Smooth muscle cell of the brain vasculature (primary cell): ENCODE measurements at regions not wholly inside any gene's neighbourhood (a gene's known extent, or its start where the extent isn't known, plus 50 kb on each side); places are given as distances from the start of the nearest gene placed in this dataset.
"Not testable (repeated sequence)": the region's sequence is repeated elsewhere in the genome, so short reads cannot be mapped to it uniquely, and the experiment has no call there.

Experiments
- DNase-seq: peaks from one replicate; pipeline ENCODE4 v3.0.0-alpha.2; 2012; ENCODE audit warnings: low read depth, low spot score

DNA sequence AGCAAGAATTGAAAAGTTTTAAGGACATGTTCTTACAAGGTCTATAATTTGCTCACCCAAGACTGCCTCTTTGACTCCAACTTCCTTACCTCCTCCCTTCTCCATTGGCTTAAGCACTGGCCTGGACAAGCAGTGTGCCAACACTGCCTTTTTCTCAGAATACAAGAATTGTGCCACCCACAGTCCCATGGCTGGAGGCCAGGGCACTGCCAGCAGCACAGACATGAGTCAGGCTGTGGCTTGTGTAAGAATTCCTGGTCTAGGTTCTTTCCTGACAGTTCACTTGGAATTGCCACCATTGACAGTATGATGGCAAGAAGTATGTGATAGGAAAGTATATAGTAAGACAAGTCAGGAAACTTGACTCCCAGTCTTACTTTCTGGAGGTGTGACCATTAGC is 202.7 kb upstream of the MARCKS start:
- DNase-seq = no peak

DNA sequence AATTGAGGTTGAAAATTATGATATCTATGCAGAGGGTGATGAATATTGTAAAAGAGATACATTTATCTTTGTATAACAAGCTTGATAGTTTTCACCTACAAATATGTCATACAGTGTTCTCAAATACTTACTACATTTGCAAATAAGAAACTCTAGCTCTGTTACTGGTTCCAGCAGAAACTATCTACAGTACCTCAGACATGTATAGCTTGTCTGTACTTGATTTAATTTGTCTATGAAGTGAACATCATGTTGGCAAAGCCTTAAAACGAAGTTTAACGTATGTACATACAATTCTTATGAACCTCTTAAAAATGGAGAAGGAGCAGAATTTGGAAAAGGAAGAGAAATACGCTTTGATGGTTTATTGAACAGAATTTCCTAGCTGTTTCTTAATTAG is 201.4 kb upstream of the MARCKS start:
- no peak for DNase-seq

DNA sequence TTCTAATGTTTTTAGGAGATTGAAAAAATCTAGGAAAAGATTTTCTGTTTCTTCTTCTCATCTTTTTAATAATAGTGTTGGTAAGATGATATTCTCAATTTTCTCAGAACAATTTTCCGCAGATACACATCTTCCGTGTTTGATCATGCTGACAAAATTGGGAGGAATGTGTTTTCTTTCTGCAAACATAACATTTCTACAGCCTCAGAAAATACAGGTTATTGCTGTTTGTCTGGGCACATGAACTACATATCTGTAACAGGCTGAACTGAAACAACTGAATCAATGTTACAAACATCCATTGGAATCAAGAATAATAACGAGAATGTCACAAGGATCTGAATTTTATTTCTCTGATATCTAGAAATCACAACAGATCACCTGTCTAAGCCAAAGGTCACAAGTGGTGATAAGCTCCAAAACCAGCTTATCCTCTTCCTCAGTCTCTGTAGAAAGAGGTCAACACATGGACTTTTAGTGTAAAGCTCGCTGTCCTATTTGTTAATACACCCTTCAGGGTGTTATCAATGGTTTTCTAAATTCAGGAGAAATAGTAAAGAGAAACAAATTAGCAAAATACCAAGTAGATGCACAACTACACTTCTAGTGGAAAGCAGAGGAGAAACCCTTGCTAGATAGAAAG is 197.3 kb upstream of the MARCKS start:
- DNase-seq = no peak

DNA sequence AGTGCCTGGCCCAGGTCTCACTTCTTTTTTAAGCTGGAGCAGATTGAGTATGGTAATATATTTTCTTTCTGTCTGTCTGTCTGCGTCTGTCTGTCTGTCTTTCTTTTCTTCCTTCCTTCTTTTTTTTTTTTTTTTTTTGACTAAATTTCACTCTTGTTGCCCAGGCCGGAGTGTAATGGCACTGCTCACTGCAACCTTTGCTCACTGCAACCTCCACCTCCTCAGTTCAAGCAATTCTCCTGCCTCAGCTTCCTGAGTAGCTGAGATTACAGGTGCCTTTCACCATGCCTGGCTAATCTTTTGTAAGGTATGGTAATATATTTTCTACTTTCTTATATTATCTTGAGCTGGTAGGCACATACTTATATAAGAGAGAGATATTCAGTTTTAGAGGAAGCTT is 196.3 kb upstream of the MARCKS start:
- DNase-seq = no peak

DNA sequence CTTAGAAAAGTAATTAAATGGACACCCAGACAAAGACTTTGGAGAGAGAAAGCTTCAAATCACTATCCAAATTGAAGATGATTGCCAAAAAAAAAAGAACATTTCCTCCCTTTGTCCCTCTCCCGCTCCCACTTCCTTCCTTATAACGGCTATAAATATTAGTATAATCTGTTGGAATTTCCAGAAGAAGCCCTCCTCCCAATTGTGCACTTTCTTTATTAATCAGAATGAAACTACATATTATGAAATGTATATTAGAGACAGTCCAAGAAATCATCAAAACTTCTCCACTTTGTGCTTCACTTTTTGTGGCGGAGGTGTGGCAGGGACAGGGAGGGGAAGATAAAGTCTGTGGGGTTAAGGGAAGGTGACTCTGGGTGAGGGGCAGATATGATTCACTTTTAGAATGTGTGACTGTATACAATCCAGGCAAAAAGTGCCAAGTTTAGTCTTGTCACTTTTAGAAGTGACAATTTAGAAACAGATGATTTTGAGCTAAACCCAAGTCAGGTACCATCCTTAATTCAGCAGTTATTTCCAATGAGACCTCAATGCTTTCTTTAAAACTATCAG is 195.0 kb upstream of the MARCKS start:
- no peak for DNase-seq

DNA sequence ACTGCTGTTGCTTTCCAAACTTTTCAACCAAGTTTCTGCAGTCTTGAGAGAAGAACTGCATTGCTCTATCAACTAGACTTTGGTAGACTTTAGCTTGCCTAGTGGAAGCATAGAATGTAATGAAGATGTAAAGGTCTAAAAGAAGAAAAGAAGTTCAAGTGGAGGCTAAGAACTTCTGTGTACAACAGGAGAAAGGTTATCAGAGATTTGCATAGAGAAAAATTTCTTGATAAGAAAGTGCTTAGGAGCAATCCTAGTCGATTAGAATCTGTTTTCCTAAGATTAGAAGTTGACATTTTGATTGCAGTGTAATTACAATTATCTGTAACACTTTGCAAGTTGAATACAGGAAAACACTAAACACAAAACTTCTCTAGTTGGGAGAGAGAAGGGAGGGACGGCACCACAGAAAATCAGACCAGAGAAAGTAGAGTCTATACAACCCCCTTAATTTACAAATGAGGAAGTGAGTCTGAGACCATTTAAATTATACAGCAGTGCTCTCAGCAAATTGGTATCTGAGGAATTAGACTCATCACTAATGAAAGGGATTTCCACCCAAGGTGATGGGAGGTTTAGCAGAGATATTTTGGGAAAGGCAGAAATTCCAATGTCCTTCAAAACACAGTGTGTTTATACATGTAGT is 194.3 kb upstream of the MARCKS start:
- DNase-seq = no peak

DNA sequence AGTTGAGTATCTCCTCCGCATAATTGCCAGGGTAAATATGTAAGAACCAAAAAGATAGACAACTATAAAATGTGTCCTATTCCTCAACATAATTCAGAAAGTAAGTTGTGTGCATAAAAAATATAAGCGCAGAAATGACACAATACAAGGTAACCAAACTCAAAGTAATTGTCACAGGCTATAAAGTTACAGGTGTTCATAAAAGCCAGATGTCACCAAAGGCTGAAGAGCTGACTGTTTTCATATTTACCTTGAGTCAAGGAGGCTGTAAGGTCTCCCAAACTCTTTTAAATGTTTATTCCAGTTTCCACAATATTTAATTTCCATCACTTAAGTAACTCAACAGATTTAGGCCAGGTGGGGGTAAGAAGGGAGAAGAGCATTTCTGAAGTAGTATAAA is 192.2 kb upstream of the MARCKS start:
- DNase-seq = no peak

DNA sequence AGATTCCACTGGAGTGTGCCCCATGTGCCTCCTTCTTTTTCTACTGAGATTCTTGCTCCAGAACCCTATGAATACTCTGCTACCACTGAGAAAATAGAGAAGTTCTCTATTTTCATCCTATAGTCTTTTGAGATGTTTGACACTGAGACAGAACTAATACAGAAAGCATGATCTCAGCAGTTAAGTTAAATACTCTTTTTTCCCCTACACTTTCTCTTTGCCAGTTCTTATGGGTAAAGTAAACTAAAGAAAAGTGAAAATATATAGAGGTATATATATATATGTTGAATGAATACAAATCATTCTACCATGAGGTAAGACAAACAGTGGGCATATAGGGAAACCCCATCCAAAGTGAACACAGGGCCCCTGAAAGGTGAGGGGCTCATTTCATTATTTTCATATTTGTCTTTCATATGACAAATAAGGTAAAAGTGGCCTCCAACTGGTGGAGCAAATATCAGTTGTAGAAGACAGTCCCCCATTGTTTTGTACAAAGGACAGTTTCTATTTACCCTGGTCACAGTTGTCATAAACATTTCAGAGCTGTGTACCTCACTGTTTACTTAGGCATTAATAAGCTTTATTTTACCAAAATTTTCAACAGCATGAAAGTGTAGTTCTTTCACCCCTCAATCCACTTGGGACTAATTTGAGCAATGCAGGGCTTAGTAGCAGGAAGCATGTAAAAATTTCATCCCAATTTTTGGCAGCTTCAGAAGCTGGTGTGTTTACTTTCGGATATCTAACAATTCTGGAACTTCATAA is 188.3 kb upstream of the MARCKS start:
- no peak for DNase-seq

DNA sequence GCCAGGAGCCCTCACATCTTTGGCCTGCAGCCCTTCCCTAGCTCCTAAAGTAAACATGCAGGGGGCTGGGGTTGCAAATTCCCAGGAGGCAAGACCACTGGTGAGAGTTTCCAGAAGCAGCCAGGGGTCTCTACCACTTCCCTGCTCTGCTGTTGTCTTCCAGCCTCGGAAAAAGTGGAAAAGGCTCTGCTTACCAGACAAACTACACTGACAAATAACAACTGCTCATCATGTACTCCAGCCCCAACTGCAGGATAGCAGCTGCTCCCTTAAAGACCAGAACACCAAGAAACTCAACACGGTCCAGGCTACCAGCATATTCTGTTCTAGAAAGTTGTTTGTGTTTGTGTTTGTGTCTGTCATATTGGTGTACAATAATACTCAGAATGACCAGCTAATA is 187.5 kb upstream of the MARCKS start:
- DNase-seq = no peak

DNA sequence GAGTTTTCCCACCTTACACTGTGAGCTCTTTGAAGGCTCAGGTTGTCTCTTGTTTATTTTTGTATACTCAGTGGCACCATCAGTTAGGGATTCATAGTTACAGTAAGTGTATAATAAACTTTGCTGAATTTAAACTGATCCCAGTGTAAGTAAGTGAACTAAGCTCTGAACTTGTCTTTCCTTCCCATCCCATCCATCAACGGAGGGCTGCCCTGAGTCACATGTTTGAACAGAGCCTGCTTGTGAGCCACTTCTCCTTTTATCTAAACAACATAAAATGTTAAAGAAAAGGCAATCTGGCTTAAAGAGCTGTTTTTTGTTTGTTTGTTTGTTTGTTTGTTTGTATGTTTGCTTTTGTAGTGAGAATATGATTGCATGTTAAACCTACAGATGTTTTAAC is 185.7 kb upstream of the MARCKS start:
- DNase-seq = no peak

DNA sequence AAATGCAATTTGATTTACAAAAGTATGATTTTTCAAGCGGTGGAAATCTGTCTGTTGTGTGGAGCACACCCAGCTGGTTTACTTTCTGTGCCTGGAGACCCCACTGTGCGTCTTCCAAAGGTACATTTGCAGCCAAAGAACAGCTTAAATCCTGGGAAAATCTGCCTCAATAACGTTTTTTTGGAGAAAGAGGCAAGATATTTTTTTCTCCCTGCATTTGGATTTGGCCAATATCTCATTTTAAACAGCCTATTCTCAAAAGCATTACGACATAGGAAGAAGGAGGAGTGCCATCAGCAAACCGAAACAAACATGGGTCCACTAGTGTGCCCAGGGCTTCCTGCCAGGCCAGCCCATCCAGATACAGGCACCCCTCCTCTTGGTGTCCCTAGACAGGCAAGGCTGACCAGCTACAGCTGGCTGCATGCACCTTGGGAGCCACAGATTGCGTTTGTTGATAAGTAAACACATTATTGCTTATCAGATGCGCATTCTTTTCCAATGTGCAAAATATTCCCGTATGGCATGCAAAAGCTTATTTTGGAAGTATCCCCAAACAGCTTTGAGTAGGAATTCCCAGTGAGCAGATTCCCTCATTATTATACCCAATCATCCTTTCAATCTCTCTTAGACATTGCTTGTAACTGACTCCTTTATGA is 184.5 kb upstream of the MARCKS start:
- no peak for DNase-seq

DNA sequence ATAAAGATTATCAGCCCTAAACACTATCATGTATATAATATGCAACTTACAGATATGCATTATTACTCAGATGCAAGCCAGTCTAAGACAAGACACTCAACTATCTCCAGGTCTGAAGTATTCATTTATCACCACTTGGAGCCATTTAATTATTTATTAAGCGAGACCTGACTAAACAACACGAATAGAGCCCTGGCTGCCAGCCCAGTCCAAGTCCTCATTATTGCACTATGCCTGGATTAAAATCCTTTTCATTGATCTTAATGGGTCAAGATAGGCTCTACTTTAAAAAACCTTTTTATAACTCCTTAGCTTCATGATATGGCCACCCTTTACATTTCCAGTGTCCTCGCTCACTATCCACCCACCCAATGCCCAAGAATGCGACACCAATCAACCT is 183.1 kb upstream of the MARCKS start:
- no peak for DNase-seq

DNA sequence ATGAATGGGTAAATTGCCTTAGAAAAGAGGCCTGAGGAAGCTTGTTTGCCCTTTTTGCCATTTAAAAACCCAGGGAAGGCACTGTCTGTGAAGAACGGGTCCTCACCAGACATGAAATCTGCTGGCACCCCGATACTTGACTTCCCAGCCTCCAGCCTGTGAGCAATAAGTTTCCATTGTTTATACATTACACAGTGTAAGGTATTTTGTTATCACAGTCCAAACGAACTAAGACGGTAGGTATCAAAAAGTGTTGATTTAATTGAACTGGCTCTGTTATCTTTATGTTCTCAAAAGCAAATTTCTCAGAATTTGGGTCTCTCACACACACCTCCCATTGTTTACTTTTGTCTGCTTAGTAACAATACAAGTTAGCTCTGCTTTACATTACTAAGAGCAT is 181.1 kb upstream of the MARCKS start:
- no peak for DNase-seq

DNA sequence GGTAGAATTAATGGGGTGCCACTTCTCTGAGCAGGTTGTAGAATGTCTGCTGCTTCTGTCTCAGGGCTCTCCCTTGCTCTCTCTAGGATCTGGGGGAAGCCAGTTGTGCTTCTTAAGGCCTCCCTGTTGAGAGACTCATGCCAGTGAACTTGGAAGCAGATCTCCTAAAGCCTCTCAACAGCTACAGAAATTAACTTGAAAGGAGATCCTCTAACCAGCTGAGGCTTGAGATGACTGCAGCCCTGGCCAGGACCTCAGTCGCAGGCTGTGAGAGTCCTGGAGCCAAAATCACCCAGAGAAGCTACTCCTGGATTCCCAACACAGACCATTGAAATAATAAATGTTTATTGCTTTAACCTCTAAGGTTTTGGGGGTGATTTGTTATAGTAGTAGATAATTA is 180.2 kb upstream of the MARCKS start:
- no peak for DNase-seq

DNA sequence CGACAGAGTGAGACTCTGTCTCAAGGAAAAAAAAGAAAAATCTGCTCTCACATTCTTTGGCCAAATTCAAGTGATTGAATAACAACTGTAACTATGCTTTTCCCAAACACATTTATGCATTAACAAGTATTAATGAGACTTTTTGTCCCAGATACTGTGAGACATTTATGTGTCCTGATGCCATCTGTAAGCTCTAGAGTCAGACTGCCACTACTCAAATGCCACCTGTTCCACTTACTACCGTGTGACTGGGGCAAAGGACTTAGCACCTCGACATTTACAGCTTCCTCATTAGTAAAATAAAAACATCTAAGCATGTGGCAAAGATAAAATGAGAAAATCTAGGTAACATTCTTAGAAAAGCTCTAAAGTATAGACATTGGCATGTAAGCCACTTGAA is 178.1 kb upstream of the MARCKS start:
- DNase-seq = no peak

DNA sequence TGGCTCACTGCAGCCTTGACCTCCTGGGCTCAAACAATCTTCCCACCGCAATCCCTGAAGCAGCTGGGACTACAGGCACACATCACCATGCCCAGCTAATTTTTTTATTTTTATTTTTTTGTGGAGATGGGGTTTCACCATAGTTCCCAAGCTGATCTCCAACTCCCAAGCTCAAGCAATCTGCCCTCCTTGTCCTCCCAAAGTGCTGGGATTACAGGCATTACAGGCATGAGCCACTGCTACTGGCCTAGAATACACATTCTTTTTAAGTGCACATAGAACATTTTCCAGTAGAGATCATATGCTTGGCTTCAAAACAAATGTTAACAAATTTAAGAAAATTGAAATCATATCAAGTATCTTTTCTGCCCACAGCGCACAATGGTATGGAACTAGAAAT is 176.8 kb upstream of the MARCKS start:
- DNase-seq = no peak

DNA sequence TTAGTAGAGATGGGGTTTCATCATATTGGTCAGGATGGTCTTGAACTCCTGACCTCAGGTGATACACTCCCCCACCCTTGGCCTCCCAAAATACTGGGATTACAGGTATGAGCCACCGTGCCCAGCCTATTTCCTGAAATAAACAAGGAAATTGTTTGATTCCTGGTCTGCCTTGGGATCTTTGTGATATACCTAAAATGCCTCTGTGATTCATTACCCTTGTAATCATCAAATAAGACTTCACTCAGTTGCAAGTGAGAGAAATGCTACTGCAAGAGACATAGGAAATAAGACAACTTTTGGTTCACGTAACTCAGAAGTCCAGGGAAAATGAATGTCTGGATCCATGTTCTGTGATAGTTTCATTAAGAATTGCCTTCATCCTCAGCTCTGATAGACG is 173.2 kb upstream of the MARCKS start:
- DNase-seq = no peak

DNA sequence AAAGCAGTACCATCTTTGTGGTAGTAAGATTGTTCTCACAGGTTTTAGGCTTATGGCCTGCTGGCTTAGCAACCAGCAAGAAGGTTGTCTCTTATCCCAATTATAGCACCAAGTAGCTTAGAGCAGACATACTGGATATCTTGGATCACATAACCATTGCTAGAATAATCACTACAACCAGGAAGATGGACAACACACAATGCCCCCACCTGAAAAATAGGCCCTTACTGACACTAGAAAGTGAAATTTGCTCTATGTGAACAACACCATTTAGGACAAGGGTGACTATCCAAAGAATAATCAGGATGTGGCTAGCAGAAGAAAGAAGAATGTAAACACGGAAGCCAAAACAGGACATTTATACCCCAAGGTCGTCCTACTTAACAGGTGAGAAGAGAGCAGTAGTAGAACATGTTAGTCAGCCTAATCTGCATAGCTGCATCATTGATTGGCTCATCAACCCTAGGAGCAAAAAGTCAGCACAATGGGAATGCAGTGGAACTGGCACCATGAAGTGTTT is 172.7 kb upstream of the MARCKS start:
- DNase-seq = no peak

DNA sequence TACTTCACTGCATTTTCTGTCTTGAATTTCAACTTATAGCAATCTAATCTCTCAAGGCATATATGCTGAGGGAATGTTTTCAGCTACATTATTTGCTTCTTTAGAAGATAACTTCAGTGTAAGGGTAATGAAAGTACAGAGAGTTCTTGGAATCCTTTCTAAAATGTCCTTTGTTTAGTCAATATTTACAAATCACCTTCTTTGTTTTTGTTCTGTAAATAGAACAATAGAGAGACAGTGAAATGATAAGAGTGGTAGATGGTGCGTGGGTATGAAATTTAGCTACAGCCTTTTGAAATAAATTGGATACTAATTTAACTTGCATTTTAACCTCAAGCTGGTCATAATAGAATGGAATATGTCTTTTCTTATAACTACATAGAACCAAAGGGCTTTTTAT is 171.1 kb upstream of the MARCKS start:
- no peak for DNase-seq

DNA sequence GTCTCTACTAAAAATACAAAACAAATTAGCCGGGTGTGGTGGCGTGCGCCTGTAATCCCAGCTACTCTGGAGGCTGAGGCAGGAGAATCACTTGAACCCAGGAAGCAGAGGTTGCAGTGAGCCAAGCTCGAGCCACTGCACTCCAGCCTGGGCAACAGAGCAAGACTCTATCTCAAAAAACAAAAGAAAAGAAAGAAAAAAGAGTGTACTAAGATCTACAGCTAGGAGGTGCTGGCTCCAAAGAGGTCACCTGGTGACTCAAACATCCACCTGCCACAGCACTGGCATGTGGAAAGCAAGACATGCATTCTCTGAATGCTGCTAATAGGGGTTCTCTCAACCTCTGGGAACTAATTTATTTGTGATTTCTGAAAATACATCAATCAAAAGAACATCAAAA is 167.5 kb upstream of the MARCKS start:
- DNase-seq = not testable (repeated sequence)

DNA sequence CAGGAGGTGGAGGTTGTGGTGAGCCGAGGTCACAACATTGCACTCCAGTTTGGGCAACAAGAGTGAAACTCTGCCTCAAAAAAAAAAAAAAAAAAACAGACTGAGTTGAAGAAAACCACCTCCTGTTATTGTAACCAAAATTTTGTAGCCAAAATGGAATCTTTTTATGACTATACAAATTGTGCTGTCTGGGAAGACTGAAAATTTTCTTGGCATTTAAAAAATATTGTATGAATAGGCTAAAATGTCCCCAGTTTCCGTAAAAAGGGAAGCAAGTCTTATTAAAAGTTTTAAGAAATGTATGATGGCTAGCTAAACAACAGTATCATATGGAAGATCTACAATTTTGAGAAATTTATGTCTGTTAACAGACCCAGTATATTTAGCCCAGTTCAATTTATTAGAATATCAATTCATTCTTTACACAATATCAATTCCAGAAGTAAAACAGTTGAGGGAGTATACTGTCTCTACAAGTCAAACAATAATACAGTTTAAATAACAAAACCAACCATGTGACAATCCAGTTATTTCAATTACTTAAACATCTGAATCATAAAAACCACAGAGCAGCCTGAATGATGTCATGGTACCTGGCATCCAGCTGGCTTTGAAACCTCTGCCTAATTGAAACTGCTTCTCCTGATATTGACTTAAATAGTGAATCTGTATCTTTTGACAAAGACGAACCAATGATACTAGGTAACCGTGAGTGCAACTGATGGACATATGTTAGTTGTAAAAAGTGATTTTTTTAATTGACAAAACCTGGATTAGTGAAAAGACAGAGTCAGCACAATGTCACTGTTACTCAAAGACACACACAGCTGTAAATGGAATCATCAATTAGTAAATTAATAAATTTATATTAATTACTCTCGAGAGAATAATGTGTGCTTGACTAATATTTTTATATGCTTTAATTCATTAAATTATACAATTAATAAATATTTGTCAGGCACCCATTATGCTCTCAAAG is 166.6 kb upstream of the MARCKS start:
- DNase-seq = peak; percentile 70
